OCI-M1 (cell line): ENCODE measurements at regions not wholly inside any gene's neighbourhood (a gene's known extent, or its start where the extent isn't known, plus 50 kb on each side); places are given as distances from the start of the nearest gene placed in this dataset.

ENCODE experiments used
- DNase-seq: peaks from one replicate; lab custom pipeline; 2025; lab: John Stamatoyannopoulos, UW

- DNase-seq: no peak
These were observed 52.8 kb upstream of the VWDE start for GRCh38 chr7:12456506-12456905.

DNA sequence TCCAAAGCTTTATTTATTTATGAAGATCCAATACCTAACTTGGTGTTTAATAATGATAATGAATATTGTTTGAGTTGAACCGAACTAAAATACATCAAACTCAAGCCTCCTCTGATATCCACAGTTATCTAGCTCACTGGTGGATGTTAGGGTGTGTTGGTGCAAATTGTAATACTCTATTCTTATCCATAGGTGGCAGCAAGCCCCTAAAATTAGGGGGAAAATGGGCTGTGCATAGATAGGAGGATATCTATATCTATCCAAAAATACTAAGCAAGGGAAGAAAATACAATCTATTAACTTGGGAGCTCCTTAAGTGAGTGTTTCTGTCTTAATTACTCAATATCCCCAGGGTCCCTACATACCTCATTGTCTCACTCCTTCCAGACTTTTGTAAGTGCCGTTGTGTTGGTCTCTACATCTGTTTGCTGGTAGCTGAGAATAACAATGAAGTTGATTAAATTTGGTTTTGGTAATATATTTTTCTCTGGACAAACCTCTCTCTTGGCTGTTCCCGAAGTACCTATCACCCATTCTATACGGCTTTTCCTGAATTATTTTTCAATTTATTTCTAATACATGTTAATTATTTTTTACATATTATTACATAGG lies 55.0 kb upstream of the VWDE start:
- peak; percentile 67 for DNase-seq

- DNase-seq: no peak
These were observed 64.2 kb upstream of the VWDE start for GRCh38 chr7:12467837-12468236.

- no peak for DNase-seq
These were observed 65.9 kb upstream of the VWDE start for GRCh38 chr7:12469568-12469967.

DNA sequence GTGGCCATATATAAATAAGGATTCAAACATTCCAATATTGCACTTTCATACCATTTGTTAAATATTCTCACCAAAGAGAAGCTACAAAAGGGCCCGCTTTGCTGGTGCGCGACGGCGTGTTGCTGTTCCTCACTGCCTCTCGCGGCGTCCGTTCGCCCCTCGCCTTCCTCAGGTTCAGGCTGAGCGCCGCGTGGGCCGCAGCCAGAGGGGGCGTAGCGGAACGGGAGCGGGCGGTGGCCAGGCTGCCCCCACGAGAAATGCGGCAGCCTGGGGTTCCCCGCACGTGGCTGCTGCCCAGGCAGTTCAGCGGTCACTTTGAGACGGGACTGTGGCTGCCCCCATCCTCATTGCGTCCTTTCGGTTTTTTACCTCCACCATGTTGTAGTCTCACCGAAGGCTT lies 67.3 kb upstream of the VWDE start:
- DNase-seq: no peak

DNA sequence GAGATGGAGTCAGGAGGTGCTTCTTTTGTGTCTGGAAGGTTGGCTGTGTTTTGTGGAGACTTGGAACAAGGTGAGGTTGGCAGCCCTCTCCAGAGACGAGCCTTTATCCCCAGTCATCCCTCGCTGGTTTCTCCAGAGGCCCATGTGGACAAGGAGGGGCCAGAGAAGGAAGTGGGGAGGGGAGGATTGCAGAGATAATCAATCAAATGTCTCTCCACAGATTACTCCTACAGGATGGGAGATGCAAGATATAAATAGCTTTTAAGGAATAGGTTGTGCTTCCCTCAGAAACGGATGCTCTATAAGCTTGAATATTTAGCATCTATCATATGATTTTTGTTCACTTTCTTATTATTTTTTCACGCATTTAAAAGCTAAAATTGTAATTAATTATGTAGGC lies 70.4 kb upstream of the VWDE start:
- DNase-seq: no peak

DNA sequence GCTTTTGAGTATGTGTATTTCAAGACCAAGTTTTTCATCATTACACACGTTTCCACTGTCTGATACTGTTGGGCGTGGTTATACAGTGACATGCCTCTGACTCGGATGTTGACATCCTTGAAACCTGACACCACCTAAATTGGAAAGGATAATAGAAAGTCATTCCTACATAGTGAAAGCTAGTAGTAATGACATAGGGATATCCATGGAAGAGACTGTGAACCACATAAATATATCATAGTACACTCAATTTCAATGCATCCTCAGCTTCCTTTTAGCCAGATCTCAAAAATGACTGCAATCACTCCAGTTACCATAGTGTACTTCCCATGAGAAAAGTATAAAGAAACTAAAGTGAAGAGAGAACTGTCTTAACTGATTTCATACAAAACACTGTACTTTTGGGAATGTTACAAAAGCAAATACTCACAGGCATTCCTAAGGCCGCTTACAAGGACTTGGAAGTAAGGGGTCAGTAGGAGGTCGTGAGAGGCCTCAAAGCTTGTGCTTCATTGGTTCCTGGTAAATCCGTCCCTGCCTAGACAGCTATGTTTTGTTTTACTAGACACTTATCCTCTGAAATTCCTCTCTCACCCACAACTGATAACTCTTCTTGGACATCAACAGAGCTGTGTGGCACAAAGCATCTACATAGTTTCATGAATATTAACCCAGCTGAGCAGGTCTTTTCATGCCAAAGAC lies 71.8 kb upstream of the VWDE start:
- no peak for DNase-seq

- no peak for DNase-seq
These were observed 74.0 kb upstream of the VWDE start for GRCh38 chr7:12477620-12478019.

DNA sequence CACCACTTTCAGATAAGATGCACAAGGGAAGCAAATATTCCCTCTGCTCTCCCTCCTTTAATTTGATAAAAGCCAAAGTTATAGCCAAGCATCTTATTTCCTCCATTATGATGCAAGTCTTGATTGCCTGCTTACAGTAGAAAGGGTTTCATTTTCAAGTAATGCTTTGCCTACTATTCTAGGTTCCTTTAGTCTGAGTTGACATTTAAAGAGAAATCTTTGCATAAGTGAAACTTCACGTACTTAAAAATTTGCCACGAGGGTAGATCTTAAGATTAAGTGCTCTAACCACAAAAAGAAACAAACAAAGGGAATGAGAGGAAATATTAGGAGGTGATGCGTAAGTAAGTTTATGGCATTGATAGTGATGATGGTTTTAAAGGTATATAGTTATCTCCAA lies 78.1 kb upstream of the VWDE start:
- peak; percentile 10 for DNase-seq

DNA sequence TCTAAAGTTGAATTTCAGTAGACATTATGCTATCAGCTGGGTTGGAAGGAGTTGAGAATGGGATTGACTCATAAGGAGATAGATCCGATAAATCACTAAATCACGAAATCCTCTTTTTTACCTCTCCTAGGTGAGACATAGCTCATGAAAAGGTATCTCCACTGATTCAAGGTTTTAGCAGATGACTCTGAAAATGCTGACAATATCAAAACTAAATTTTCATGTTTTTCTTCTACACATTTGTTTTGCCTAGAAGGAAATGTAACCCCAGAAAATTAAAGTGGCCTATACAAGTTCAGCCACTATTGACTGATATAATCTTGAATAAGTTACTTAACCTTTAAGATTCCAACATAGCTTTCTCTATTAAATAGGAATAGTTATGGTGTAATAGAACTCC lies 82.2 kb upstream of the VWDE start:
- DNase-seq: no peak

DNA sequence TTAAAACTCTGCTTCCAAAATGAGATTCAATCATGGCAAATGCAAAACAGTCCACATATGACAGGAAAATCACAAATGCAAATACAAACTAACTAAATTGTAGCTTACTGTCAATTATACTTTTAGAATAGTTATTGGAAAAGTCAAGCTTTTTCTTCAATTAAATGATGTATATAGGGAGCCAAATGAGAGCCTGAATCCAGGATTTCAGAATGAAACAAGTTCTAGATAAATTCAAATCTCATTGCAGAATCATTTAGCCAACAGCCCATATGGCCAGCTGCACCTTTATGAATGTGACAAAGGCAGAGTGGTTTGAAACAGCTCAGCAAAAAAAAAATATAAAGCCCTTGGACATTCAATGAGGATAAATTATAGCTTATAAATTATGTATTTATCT lies 82.2 kb upstream of the SCIN start:
- DNase-seq: no peak

- DNase-seq: peak; percentile 50
These were observed 80.3 kb upstream of the SCIN start for GRCh38 chr7:12490107-12490688.

DNA sequence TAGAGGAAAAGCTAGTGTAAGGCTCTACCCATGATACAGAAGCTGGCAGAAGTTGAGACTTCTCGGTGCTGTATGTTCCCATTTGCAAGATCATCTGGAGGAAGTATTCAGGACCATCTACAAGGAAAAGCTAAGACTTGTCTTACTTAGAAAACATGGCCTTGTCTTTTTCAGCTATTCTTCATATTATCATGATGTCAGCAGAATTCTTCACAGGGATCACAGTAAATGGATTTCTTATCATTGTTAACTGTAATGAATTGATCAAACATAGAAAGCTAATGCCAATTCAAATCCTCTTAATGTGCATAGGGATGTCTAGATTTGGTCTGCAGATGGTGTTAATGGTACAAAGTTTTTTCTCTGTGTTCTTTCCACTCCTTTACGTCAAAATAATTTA lies 79.6 kb upstream of the SCIN start:
- no peak for DNase-seq

DNA sequence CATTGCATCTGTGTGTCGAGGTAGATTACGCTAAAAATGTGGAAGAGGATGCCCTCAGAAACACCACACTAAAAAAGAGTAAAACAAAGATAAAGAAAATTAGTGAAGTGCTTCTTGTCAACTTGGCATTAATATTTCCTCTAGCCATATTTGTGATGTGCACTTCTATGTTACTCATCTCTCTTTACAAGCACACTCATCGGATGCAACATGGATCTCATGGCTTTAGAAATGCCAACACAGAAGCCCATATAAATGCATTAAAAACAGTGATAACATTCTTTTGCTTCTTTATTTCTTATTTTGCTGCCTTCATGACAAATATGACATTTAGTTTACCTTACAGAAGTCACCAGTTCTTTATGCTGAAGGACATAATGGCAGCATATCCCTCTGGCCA lies 79.0 kb upstream of the SCIN start:
- DNase-seq: no peak

DNA sequence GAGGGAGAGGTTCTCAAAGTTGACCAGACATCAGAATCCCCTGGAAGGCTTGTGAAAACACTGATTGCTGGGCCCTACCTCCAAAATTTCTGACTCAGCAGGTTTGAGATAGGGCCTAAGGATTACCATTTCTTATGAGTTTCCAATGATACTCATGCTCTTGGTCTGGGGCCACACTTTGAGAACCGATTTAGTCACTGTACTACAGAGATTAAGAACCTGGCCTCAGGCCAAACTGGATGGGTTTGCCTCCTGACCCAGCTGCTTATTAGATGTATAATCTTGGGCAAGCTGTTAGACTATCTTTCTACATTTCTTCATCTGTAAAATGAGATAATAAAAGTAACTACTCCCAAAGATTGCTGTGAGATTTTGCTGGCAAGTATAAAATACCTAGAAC lies 77.1 kb upstream of the SCIN start:
- peak; percentile 79 for DNase-seq

GRCh38 chr7:12493863-12494686 lies 76.4 kb upstream of the SCIN start:
- DNase-seq: no peak

DNA sequence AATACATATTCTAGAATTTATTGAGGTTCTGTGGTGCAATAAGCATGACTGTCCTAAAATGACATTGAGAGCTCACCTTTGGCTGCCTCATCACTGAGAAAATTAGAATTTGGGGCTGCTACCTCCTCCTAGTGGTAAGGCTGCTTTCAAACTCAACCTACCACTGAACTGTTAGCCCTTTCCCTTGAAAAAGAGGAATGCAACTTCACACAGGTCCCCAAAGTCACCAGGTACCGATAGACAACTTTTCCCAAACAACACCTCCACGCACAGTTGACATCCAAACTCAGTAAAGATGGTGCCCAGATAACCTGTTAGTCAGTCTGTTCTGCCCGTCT lies 75.9 kb upstream of the SCIN start:
- peak; percentile 3 for DNase-seq

GRCh38 chr7:12496901-12497674 lies 73.4 kb upstream of the SCIN start:
- DNase-seq: peak; percentile 79

DNA sequence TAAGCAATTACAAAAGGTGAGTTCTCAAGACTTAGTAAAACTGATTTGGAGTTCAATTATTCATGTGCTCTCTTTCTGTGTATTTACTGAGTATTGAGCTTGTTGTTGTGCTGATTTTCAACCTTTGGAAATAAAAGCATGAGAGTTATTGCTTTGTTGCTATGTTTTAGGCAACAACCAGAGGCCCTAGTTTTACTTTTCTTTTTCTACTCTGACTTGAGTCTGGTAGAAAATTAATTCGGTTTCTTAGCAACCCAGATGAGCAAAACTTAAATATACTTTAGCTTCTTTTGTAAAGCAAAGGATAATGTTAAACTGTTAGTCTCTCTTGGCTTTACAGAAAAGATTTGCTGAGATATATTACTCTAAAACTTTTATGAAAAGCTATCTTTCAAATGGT lies 66.4 kb upstream of the SCIN start:
- no peak for DNase-seq

- no peak for DNase-seq
These were observed 62.5 kb upstream of the SCIN start for GRCh38 chr7:12508005-12508404.

GRCh38 chr7:12508554-12508953 lies 62.0 kb upstream of the SCIN start:
- no peak for DNase-seq

DNA sequence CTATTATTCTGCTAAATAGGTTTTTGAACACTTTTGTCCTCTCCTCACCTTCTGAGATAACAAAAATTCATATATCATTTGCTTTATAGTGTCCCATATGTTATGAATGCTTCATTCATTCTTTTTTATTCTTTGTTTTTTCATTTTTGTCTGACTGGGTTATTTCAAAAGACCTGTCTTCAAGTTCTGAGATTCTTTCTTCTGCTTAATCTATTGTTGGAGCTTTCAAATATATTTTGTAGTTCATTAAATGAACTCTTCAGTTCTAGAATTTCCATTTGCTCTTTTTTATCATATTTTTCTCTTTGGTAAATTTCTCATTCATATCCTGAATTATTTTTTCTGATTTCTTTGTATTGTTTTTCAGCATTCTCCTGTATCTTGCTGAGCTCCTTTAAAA lies 53.1 kb upstream of the SCIN start:
- no peak for DNase-seq
